Pancreas (tissue), 10 donors: ENCODE measurements at regions not wholly inside any gene's neighbourhood (a gene's known extent, or its start where the extent isn't known, plus 50 kb on each side); places are given as distances from the start of the nearest gene placed in this dataset.

ENCODE experiments used
- ATAC-seq, 4 donors: fragments of 200-7000 bp; cut with Tn5 transposase; one replicate each; pipeline versions ENCODE4 v1.8.0 to v1.9.1; 2020; ENCODE audit warnings: mild to moderate bottlenecking in 4 of 4, moderate library complexity in 4 of 4
- DNase-seq, 6 donors: peaks; one replicate each; pipeline ENCODE4 v3.0.0-alpha.2; 2020
- FAIRE-seq: peaks from 2 replicates; lab custom pipeline; 2012; peaks lifted over from hg19 to GRCh38; lab: Jason Lieb, UNC
- H3K27ac ChIP-seq, 4 donors: fragments of 200-600 bp; sonication (generic); 1 replicate in 3 of 4; 2 replicates in 1 of 4; pipeline versions ENCODE4 v1.5.0 to v1.8.0; 2020
- H3K27me3 ChIP-seq, 4 donors: fragments of 200-600 bp; one replicate each; pipeline ENCODE4 v1.8.0; 2021
- H3K36me3 ChIP-seq, 3 donors: fragments of 200-600 bp; sonication (generic) in 1 of 3; one replicate each; pipeline versions ENCODE4 v1.5.0 to v1.8.0; 2020 to 2021
- H3K4me1 ChIP-seq, 3 donors: fragments of 200-600 bp; one replicate each; pipeline ENCODE4 v1.8.0; 2021
- H3K4me3 ChIP-seq, 4 donors: fragments of 200-600 bp; sonication (generic) in 2 of 4; one replicate each; pipeline versions ENCODE4 v1.5.0 to v1.8.0; 2020 to 2021
- H3K9me3 ChIP-seq, 4 donors: fragments of 200-600 bp; one replicate each; pipeline ENCODE4 v1.8.0; 2021
- WGBS, 2 donors: extraction: QIAGEN DNeasy Blood & Tissue Kit; methylation state at CpG; one replicate each; pipeline ENCODE4 v1.1.7; 2013; 5-methylcytosine and 5-hydroxymethylcytosine counted together
- intact Hi-C, 3 donors: fragments of 100-400 bp; cut with DNase I; formaldehyde crosslinking; loops; one replicate each; pipeline versions ENCODE4 v1.11.1 to v1.14.2; 2022
- TF ChIP-seq, protein P1 (sequence below), 4 donors: fragments of 200-600 bp; sonication (generic) in 3 of 4; IDR thresholded peaks; one replicate each; pipeline versions ENCODE4 v1.5.0 to v1.8.0; 2021; ENCODE audit warnings: antibody characterized with exemption in 4 of 4
- donor health status: healthy with polysubstance abuse.
- donor health status: DM: no; HTN: no; CAD: no; lungs with moderate emphysema.
- donor health status: DM: no; HTN: no; CAD: no.
- donor health status: control.
- donor health status: control.
- donor health status: Bipolar disorder and iron deficiency.
- donor health status: DM: yes; HTN: yes; CAD: no.
- donor health status: DM: no; HTN: no; CAD: no.
- donor health status: DM: no; HTN: no; CAD: no.
- donor health status: DM: yes; HTN: yes; CAD: no.

DNA sequence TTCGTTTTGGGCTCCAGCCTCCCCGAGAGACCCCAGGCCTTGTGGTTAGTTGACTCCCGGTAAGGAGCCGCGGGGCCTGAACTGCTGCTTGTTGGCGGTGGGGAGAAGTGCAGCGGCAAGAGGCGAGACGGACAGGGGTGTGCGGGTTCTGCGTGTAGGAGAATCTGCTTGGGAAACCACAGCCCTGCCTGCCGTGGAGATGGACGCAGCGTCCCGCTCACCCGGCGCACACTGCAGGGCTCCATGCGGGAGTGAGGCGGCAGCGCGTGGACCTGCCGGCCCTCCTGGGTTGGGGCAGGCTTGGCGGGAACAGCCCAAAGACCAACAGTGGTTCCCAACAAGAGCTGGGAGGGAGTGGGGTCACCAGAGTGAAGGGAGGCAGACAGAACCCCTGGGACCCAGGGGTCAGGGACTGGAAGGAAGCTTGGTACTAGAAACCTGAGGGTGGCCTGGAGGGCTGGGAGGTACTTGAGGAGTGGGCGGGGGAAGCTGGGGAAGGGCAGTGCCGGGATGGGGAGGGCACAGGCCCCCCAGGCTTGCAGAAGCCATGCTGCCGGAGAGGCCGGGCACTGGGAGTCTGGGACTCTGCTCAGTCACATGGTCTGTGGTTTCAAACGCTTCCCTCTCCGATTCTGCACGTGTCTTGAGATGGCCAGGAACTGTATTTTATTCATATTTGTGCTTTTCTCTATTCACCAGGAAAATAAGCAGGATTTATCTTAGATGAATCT is 70.8 kb downstream of the RGS12 start:
- Histone ChIP-seq H3K4me1 (no peaks in the 10 kb centered on the region), H3K36me3 (no peaks in the 10 kb centered on the region), H3K27me3 (no peaks in the 10 kb centered on the region), H3K4me3 (no peak overlapping the region), H3K9me3 (no peaks in the 10 kb centered on the region), H3K27ac (no peak overlapping the region)
- intact Hi-C loops: loop anchor here in 1 of 3 donors (10.0 kb wide), 1 partner anchor 61 kb away; no protein-coding TSS in a partner anchor
- no peak for FAIRE-seq
- TF ChIP-seq, protein P1, sequence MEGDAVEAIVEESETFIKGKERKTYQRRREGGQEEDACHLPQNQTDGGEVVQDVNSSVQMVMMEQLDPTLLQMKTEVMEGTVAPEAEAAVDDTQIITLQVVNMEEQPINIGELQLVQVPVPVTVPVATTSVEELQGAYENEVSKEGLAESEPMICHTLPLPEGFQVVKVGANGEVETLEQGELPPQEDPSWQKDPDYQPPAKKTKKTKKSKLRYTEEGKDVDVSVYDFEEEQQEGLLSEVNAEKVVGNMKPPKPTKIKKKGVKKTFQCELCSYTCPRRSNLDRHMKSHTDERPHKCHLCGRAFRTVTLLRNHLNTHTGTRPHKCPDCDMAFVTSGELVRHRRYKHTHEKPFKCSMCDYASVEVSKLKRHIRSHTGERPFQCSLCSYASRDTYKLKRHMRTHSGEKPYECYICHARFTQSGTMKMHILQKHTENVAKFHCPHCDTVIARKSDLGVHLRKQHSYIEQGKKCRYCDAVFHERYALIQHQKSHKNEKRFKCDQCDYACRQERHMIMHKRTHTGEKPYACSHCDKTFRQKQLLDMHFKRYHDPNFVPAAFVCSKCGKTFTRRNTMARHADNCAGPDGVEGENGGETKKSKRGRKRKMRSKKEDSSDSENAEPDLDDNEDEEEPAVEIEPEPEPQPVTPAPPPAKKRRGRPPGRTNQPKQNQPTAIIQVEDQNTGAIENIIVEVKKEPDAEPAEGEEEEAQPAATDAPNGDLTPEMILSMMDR (IDR thresholded peaks at IDR 0.05): no peak
- ATAC-seq: peak in 1 of 4 donors; percentile 51
- WGBS, 2 donors: 94% methylated on average over 30 of the region's 30 CpGs
- no peak for DNase-seq

DNA sequence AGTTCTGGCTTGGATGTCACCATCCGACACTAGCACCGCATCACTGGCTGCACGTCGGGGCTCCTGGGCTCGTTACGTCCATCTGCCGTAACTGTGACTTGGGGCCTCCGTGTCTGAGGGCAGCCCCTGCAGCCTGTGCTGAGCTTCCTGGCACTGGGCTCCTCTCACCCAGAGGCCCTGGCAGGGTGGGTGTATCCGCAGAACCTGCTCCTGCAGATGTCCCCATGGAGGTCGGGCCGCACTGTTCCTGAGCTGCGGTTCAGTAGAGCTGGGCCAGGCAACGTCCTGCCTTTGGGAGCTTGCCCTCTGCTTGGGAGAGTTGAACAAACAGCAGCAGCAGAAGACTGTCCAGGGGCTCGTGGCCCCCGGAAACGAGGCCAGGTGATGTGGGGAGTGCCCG is 71.4 kb downstream of the RGS12 start:
- FAIRE-seq (no peak), DNase-seq (no peak), ATAC-seq (no peak)
- TF ChIP-seq, protein P1 (IDR thresholded peaks at IDR 0.05): no peak
- intact Hi-C loops: loop anchor here in 1 of 3 donors (10.0 kb wide), 1 partner anchor 61 kb away; no protein-coding TSS in a partner anchor
- WGBS, 2 donors: 82 to 83% methylated on average over 17 of the region's 17 CpGs
- no peaks in the 10 kb centered on the region for H3K27me3 ChIP-seq
- H3K4me1 ChIP-seq: peaks cover 0 to under 1% (median 0%) of the 10 kb centered on the region in 3 donors
- no peaks in the 10 kb centered on the region for H3K36me3 ChIP-seq
- no peak overlapping the region for H3K4me3 ChIP-seq
- no peak overlapping the region for H3K27ac ChIP-seq
- no peaks in the 10 kb centered on the region for H3K9me3 ChIP-seq

DNA sequence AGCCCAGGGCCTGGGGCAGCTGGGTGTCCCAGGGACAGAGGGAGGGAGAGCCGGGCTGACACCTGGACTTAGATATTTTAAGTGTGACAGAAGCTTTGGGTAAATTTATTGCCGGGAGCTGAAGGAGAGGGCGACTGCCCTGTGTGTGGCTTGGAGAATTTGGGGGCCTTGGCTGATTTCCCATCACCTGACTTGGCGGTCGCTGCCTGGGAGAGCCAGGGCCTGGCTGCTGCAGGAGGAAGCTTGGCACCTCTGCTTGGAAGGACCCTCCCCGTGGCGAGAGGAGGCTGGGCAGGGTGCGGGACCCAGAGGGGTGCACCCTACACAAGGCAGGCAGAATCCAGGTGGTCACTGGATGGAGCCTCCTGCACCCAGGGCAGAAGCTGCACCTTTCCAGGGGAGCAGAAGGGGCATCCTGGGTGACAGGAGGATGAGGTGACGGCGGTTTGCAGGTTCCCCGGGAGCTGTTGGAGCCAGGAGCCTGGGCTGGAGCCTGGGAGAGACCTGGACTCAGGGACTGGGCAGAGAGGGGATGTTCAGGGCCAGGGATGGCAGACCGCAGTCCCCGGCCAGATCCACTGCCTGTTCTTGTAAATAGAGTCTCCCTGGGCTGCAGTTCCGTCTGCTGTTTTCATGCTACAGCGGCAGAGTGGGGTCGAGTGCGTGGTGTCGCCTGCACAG is 72.0 kb downstream of the RGS12 start:
- Histone ChIP-seq H3K9me3 (no peaks in the 10 kb centered on the region), H3K4me1 (peaks cover 0 to 4% (median 0%) of the 10 kb centered on the region in 3 donors), H3K27ac (no peak overlapping the region), H3K36me3 (no peaks in the 10 kb centered on the region), H3K4me3 (no peak overlapping the region), H3K27me3 (no peaks in the 10 kb centered on the region)
- ATAC-seq (no peak), FAIRE-seq (no peak), DNase-seq (no peak)
- intact Hi-C loops: loop anchor here in 1 of 3 donors (10.0 kb wide), 1 partner anchor 60 kb away; no protein-coding TSS in a partner anchor
- 89 to 91% methylated on average over 18 of the region's 18 CpGs for WGBS, 2 donors
- TF ChIP-seq, protein P1 (IDR thresholded peaks at IDR 0.05): no peak

DNA sequence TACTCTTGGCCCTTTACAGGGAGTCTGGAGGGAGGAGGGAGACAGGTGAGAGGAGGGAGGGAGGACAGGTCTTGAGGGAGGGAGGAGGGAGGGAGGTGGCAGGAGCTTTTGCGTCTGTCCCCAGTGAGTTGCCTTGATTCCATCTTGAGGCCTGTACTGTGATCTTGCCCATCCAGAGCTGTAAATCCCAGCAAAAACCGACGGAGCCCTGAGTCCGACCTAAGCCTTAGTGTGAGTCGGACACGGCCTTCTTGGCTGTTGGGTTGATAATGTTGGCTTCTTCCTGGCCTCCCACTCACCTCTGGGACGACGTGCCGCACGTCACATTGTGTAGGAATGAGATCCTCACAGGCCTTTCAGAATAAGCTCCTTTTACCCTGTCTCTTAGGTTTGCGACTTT is 72.5 kb downstream of the RGS12 start:
- no peak overlapping the region for H3K4me3 ChIP-seq
- ATAC-seq (no peak), FAIRE-seq (no peak), DNase-seq (no peak)
- no peaks in the 10 kb centered on the region for H3K27me3 ChIP-seq
- no peaks in the 10 kb centered on the region for H3K9me3 ChIP-seq
- intact Hi-C loops: loop anchor here in 1 of 3 donors (10.0 kb wide), 1 partner anchor 59 kb away; no protein-coding TSS in a partner anchor
- TF ChIP-seq, protein P1 (IDR thresholded peaks at IDR 0.05): no peak
- H3K4me1 ChIP-seq: peaks cover 0 to 4% (median 0%) of the 10 kb centered on the region in 3 donors
- WGBS, 2 donors: 95 to 96% methylated on average over 11 of the region's 11 CpGs
- H3K27ac ChIP-seq: no peak overlapping the region
- H3K36me3 ChIP-seq: no peaks in the 10 kb centered on the region
